Esophagus muscularis mucosa (tissue), 4 donors: ENCODE measurements at regions not wholly inside any gene's neighbourhood (a gene's known extent, or its start where the extent isn't known, plus 50 kb on each side); places are given as distances from the start of the nearest gene placed in this dataset.
A peak's percentile ranks its signal among the peaks of the same experiment; 100 is the strongest.

Experiments used
- DNase-seq: peaks from one replicate; pipeline ENCODE4 v3.0.0-alpha.2; 2017; ENCODE audit errors: extremely low spot score
- H3K27ac ChIP-seq, 4 donors: fragments of 200-600 bp; sonication (generic); replicated peaks in 1 of 4; 1 replicate in 3 of 4; 2 replicates in 1 of 4; pipeline ENCODE4 v1.5.1; 2016 to 2019; ENCODE audit warnings: mild to moderate bottlenecking in 1 of 4
- H3K27me3 ChIP-seq, 4 donors: fragments of 200-600 bp; sonication (generic); one replicate each; pipeline versions ENCODE4 v1.5.1 to v1.6.0; 2016 to 2019
- H3K36me3 ChIP-seq, 4 donors: fragments of 200-600 bp; sonication (generic); one replicate each; pipeline ENCODE4 v1.5.1; 2016 to 2019
- H3K4me1 ChIP-seq, 4 donors: fragments of 200-600 bp; sonication (generic); one replicate each; pipeline ENCODE4 v1.5.1; 2016 to 2019
- H3K4me3 ChIP-seq, 4 donors: fragments of 200-600 bp; sonication (generic); 1 replicate in 2 of 4; 2 replicates in 2 of 4; pipeline ENCODE4 v1.5.1; 2016 to 2019; ENCODE audit warnings: mild to moderate bottlenecking in 4 of 4, moderate library complexity in 1 of 4
- H3K9me3 ChIP-seq, 4 donors: fragments of 200-600 bp; sonication (generic); 1 replicate in 3 of 4; 2 replicates in 1 of 4; pipeline ENCODE4 v1.5.1; 2016 to 2019
- CTCF ChIP-seq, 3 experiments: fragments of 200-600 bp in 2 of 3; fragments of 450-650 bp in 1 of 3; sonication (generic) in 2 of 3; IDR thresholded peaks; one replicate each; pipeline ENCODE4 v1.5.1; 2017 to 2019; ENCODE audit warnings: antibody characterized with exemption in 3 of 3, mild to moderate bottlenecking in 2 of 3, moderate library complexity in 1 of 3
- EP300 ChIP-seq: sonication (generic); formaldehyde crosslinking; IDR thresholded peaks from one replicate; pipeline ENCODE4 v1.6.1; 2017; ENCODE audit warnings: antibody characterized with exemption
- POLR2A ChIP-seq: fragments of 450-650 bp; IDR thresholded peaks from one replicate; pipeline ENCODE4 v1.6.1; 2017; ENCODE audit warnings: antibody characterized with exemption, moderate library complexity, mild to moderate bottlenecking, low read depth
- POLR2AphosphoS5 ChIP-seq, 2 donors: sonication (generic); formaldehyde crosslinking; IDR thresholded peaks; one replicate each; pipeline ENCODE4 v1.6.1; 2017; ENCODE audit warnings: antibody characterized with exemption in 2 of 2
- WGBS: methylation state at CpG from one replicate; pipeline ENCODE4 v1.1.5; 2018; 5-methylcytosine and 5-hydroxymethylcytosine counted together
- intact Hi-C: fragments of 100-400 bp; cut with DNase I; formaldehyde crosslinking; loops from one replicate; pipeline ENCODE4 v1.15.1; 2023

- WGBS, result 35% methylated on average over 4 of the region's 4 CpGs
Measured at GRCh38 chr1:87588495-87588894, 259.8 kb downstream of the LMO4 start.

GRCh38 chr1:87591492-87591891 lies 262.8 kb downstream of the LMO4 start:
- Histone ChIP-seq H3K36me3 (no peaks in the 10 kb centered on the region), H3K27ac (no peak overlapping the region), H3K4me3 (no peak overlapping the region), H3K4me1 (peaks cover 0 to 16% (median 12%) of the 10 kb centered on the region in 4 donors), H3K27me3 (no peaks in the 10 kb centered on the region), H3K9me3 (no peaks in the 10 kb centered on the region)
- no peak for DNase-seq
- intact Hi-C loops, result no loop called here
- no peak for TF ChIP-seq EP300
- no peak for TF ChIP-seq POLR2AphosphoS5 (IDR thresholded peaks at IDR 0.05)
- TF ChIP-seq CTCF (IDR thresholded peaks at IDR 0.05), result no peak
- TF ChIP-seq POLR2A, result no peak
- WGBS, result 86% methylated on average over 6 of the region's 6 CpGs

More at GRCh38 chr1:87588495-87588894, 259.8 kb downstream of the LMO4 start:
- intact Hi-C loops, result no loop called here
- H3K4me1 ChIP-seq, result peaks cover 0 to 9% (median 4%) of the 10 kb centered on the region in 4 donors
- H3K27ac ChIP-seq, result no peak overlapping the region
- TF ChIP-seq CTCF (IDR thresholded peaks at IDR 0.05), result no peak
- no peak for TF ChIP-seq EP300
- no peak for TF ChIP-seq POLR2AphosphoS5 (IDR thresholded peaks at IDR 0.05)
- TF ChIP-seq POLR2A, result no peak
- H3K9me3 ChIP-seq, result no peaks in the 10 kb centered on the region
- no peak for DNase-seq
- H3K4me3 ChIP-seq, result no peak overlapping the region
- no peaks in the 10 kb centered on the region for H3K27me3 ChIP-seq
- no peaks in the 10 kb centered on the region for H3K36me3 ChIP-seq

GRCh38 chr1:87592156-87592555 lies 263.5 kb downstream of the LMO4 start:
- WGBS, result 98% methylated on average over 2 of the region's 2 CpGs
- no peaks in the 10 kb centered on the region for H3K27me3 ChIP-seq
- H3K4me3 ChIP-seq, result no peak overlapping the region
- no peak overlapping the region for H3K27ac ChIP-seq
- TF ChIP-seq POLR2A (no peak), POLR2AphosphoS5 (IDR thresholded peaks at IDR 0.05) (no peak), CTCF (IDR thresholded peaks at IDR 0.05) (no peak), EP300 (no peak)
- intact Hi-C loops, result no loop called here
- no peaks in the 10 kb centered on the region for H3K9me3 ChIP-seq
- no peaks in the 10 kb centered on the region for H3K36me3 ChIP-seq
- no peak for DNase-seq
- H3K4me1 ChIP-seq, result peaks cover 0 to 16% (median 12%) of the 10 kb centered on the region in 4 donors

- no peaks in the 10 kb centered on the region for H3K36me3 ChIP-seq
- WGBS, result 29% methylated on average over 8 of the region's 8 CpGs
- peaks cover 0 to 22% (median 16%) of the 10 kb centered on the region in 4 donors for H3K4me1 ChIP-seq
- H3K27ac ChIP-seq, result peak overlapping the region; percentile 6 to 52 (median 37)
- H3K4me3 ChIP-seq, result no peak overlapping the region
- intact Hi-C loops, result no loop called here
- TF ChIP-seq POLR2A (no peak), POLR2AphosphoS5 (IDR thresholded peaks at IDR 0.05) (no peak), EP300 (no peak), CTCF (IDR thresholded peaks at IDR 0.05) (no peak)
- DNase-seq, result no peak
- no peaks in the 10 kb centered on the region for H3K27me3 ChIP-seq
- H3K9me3 ChIP-seq, result no peaks in the 10 kb centered on the region
Measured at GRCh38 chr1:87594736-87595383, 266.2 kb downstream of the LMO4 start.

- Histone ChIP-seq H3K27ac (peak overlapping the region; percentile 6 to 52 (median 37)), H3K4me3 (no peak overlapping the region), H3K4me1 (peaks cover 0 to 27% (median 20%) of the 10 kb centered on the region in 4 donors), H3K36me3 (no peaks in the 10 kb centered on the region), H3K27me3 (no peaks in the 10 kb centered on the region), H3K9me3 (no peaks in the 10 kb centered on the region)
- intact Hi-C loops, result no loop called here
- TF ChIP-seq POLR2A (no peak), CTCF (IDR thresholded peaks at IDR 0.05) (no peak), POLR2AphosphoS5 (IDR thresholded peaks at IDR 0.05) (no peak), EP300 (no peak)
- DNase-seq, result no peak
- 70% methylated on average over 3 of the region's 3 CpGs for WGBS
Measured at GRCh38 chr1:87595384-87595781, 266.7 kb downstream of the LMO4 start.
